ENCODE measurements at regions not wholly inside any gene's neighbourhood (a gene's known extent, or its start where the extent isn't known, plus 50 kb on each side); places are given as distances from the start of the nearest gene placed in this dataset.

GRCh38 chr13:99729745-99730144, 228.5 kb downstream of the TM9SF2 start:
- TF ChIP-seq POLR2AphosphoS5 (IDR thresholded peaks at IDR 0.05; ENCODE audit: low read depth, low read length) (no peak), POLR2A (IDR thresholded peaks at IDR 0.05; ENCODE audit: low read depth, low read length) (no peak), TAF1 (IDR thresholded peaks at IDR 0.05; ENCODE audit: borderline replicate concordance, low read depth, low read length) (no peak)

Data from GM12892 (cell line).